Tibial nerve (tissue), 4 donors: ENCODE measurements at regions not wholly inside any gene's neighbourhood (a gene's known extent, or its start where the extent isn't known, plus 50 kb on each side); places are given as distances from the start of the nearest gene placed in this dataset.

Experiments
- EP300 ChIP-seq, 2 donors: sonication (generic); formaldehyde crosslinking; IDR thresholded peaks; one replicate each; pipeline ENCODE4 v1.6.1; 2017; ENCODE audit warnings: antibody characterized with exemption in 2 of 2, mild to moderate bottlenecking in 1 of 2
- POLR2A ChIP-seq, 2 donors: fragments of 450-650 bp; IDR thresholded peaks; one replicate each; pipeline ENCODE4 v1.6.1; 2017; ENCODE audit warnings: antibody characterized with exemption in 2 of 2, mild to moderate bottlenecking in 2 of 2, moderate library complexity in 2 of 2
- TF ChIP-seq, protein P1 (sequence below), 5 experiments: fragments of 200-600 bp in 3 of 5; fragments of 450-650 bp in 2 of 5; sonication (generic) in 3 of 5; IDR thresholded peaks; one replicate each; pipeline ENCODE4 v1.5.1; 2016 to 2019; ENCODE audit warnings: antibody characterized with exemption in 5 of 5, mild to moderate bottlenecking in 3 of 5, moderate library complexity in 2 of 5

DNA sequence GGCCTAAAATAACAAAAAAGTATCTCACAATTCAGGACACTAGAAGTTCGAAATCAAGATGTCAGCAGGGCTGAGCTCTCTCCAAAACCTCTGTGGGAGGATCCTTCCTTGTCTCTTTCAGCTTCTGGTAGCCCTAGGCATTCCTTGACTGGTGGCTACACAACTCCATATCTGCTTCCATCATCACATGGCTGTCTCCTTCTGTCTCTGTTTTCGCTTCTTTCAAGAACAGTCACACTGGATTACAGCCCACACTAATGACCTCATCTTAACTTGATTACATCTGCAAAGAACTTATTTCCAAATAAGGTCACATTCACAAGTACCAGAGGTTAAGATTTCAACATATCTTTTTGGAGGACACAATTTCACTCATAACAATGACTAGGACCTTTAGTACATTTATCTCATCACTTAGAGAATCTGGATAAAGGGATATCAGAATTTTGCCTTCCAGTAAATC lies 275.2 kb downstream of the IRS1 start:
- TF ChIP-seq, protein P1, sequence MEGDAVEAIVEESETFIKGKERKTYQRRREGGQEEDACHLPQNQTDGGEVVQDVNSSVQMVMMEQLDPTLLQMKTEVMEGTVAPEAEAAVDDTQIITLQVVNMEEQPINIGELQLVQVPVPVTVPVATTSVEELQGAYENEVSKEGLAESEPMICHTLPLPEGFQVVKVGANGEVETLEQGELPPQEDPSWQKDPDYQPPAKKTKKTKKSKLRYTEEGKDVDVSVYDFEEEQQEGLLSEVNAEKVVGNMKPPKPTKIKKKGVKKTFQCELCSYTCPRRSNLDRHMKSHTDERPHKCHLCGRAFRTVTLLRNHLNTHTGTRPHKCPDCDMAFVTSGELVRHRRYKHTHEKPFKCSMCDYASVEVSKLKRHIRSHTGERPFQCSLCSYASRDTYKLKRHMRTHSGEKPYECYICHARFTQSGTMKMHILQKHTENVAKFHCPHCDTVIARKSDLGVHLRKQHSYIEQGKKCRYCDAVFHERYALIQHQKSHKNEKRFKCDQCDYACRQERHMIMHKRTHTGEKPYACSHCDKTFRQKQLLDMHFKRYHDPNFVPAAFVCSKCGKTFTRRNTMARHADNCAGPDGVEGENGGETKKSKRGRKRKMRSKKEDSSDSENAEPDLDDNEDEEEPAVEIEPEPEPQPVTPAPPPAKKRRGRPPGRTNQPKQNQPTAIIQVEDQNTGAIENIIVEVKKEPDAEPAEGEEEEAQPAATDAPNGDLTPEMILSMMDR (IDR thresholded peaks at IDR 0.05), result no peak
- TF ChIP-seq POLR2A (IDR thresholded peaks at IDR 0.05) (no peak), EP300 (IDR thresholded peaks at IDR 0.05) (peak in 1 of 2 donors; percentile 82)
